K562 (cell line): ENCODE measurements at regions not wholly inside any gene's neighbourhood (a gene's known extent, or its start where the extent isn't known, plus 50 kb on each side); places are given as distances from the start of the nearest gene placed in this dataset.

Experiments used
- CBFA2T3 ChIP-seq: fragments of 450-650 bp; IDR thresholded peaks from 2 replicates; pipeline ENCODE4 v1.6.1; 2017
- CEBPB ChIP-seq: fragments of 450-650 bp; IDR thresholded peaks from 2 replicates; pipeline ENCODE4 v1.6.1; 2016; ENCODE audit warnings: missing genetic modification characterization, missing compliant biosample characterization
- CHCHD3 ChIP-seq: fragments of 250-450 bp; sonication (Bioruptor Pico); IDR thresholded peaks from 2 replicates; pipeline ENCODE4 v2.1.2; 2022; ENCODE audit warnings: mild to moderate bottlenecking
- CHD1 ChIP-seq: fragments of 200-600 bp; sonication (generic); IDR thresholded peaks from one replicate; pipeline ENCODE4 v1.6.1; 2012; ENCODE audit warnings: mild to moderate bottlenecking, moderate library complexity, low read length, inconsistent platforms
- COPS2 ChIP-seq: fragments of 450-650 bp; conservative IDR thresholded peaks from 2 replicates; pipeline ENCODE4 v1.6.1; 2016; ENCODE audit warnings: mild to moderate bottlenecking, moderate library complexity
- ELF4 ChIP-seq: fragments of 450-650 bp; formaldehyde crosslinking; IDR thresholded peaks from 2 replicates; pipeline ENCODE4 v1.4.0; 2022; ENCODE audit warnings: missing genetic modification characterization
- FOXA1 ChIP-seq: fragments of 450-650 bp; IDR thresholded peaks from 2 replicates; pipeline ENCODE4 v1.6.1; 2016; ENCODE audit warnings: mild to moderate bottlenecking, borderline replicate concordance
- FOXM1 ChIP-seq, 2 experiments: fragments of 450-650 bp in 1 of 2; sonication (generic) in 1 of 2; formaldehyde crosslinking in 1 of 2; IDR thresholded peaks; 2 replicates each; pipeline versions ENCODE4 v1.6.1 to v1.9.0; 2017 to 2022; ENCODE audit warnings: low read depth in 2 of 2, mild to moderate bottlenecking in 2 of 2, missing genetic modification reagents in 1 of 2, moderate library complexity in 1 of 2
- GABPA ChIP-seq: fragments of 200-800 bp; sonication (Bioruptor generic); conservative IDR thresholded peaks from 2 replicates; pipeline ENCODE4 v1.6.1; 2016; ENCODE audit warnings: low read depth, missing genetic modification characterization, missing compliant biosample characterization
- IRF9 ChIP-seq: fragments of 450-650 bp; IDR thresholded peaks from 2 replicates; pipeline ENCODE4 v1.6.1; 2016; ENCODE audit warnings: missing biosample characterization, missing genetic modification characterization
- LEF1 ChIP-seq: fragments of 450-650 bp; IDR thresholded peaks from 2 replicates; pipeline ENCODE4 v1.6.1; 2016; ENCODE audit warnings: mild to moderate bottlenecking
- NFE2L1 ChIP-seq: fragments of 450-650 bp; IDR thresholded peaks from 2 replicates; pipeline ENCODE4 v1.6.1; 2016; ENCODE audit warnings: missing genetic modification characterization, low read depth, mild to moderate bottlenecking, missing compliant biosample characterization, moderate library complexity, borderline replicate concordance
- NONO ChIP-seq, 2 experiments: fragments of 200-400 bp in 1 of 2; fragments of 450-650 bp in 1 of 2; formaldehyde crosslinking in 1 of 2; IDR thresholded peaks; 2 replicates each; pipeline ENCODE4 v1.6.1; 2017; ENCODE audit warnings: low read depth in 2 of 2, mild to moderate bottlenecking in 2 of 2, moderate library complexity in 2 of 2, low read length in 1 of 2
- NRF1 ChIP-seq, 2 experiments: fragments of 450-650 bp; IDR thresholded peaks in 1 of 2; conservative IDR thresholded peaks in 1 of 2; 2 replicates each; pipeline ENCODE4 v1.6.1; 2014; ENCODE audit warnings: mild to moderate bottlenecking in 2 of 2
- RAD21 ChIP-seq, 2 experiments: fragments of 250-450 bp in 1 of 2; fragments of 450-650 bp in 1 of 2; sonication (Bioruptor Pico) in 1 of 2; formaldehyde crosslinking in 1 of 2; IDR thresholded peaks in 1 of 2; conservative IDR thresholded peaks in 1 of 2; 2 replicates each; pipeline versions ENCODE4 v1.4.0 to v1.8.0; 2020 to 2022; ENCODE audit warnings: mild to moderate bottlenecking in 2 of 2, moderate library complexity in 1 of 2
- SMC3 ChIP-seq: conservative IDR thresholded peaks from 2 replicates; pipeline ENCODE4 v1.6.1; 2011; ENCODE audit warnings: low read depth, low read length, improper control_type of control experiment; ENCODE audit not compliant: insufficient read depth
- SOX6 ChIP-seq: fragments of 450-650 bp; IDR thresholded peaks from 2 replicates; pipeline ENCODE4 v1.6.1; 2014; ENCODE audit warnings: mild to moderate bottlenecking
- TCF3 ChIP-seq: sonication (generic); formaldehyde crosslinking; IDR thresholded peaks from 2 replicates; pipeline ENCODE4 v1.4.0; 2020; ENCODE audit warnings: mild to moderate bottlenecking, missing genetic modification reagents
- ZNF140 ChIP-seq: fragments of 250-450 bp; sonication (Bioruptor Pico); IDR thresholded peaks from 2 replicates; pipeline ENCODE4 v1.8.0; 2021; ENCODE audit warnings: moderate library complexity, mild to moderate bottlenecking, inconsistent platforms
- ZNF407 ChIP-seq: fragments of 450-650 bp; IDR thresholded peaks from 2 replicates; pipeline ENCODE4 v1.6.1; 2016; ENCODE audit warnings: low read depth

- TF ChIP-seq ZNF407: no peak
- TF ChIP-seq FOXA1: peak; percentile 57
- TF ChIP-seq NRF1 (conservative IDR thresholded peaks at IDR 0.05 in 1 of 2, IDR thresholded peaks at IDR 0.05 in 1 of 2): peak in 1 of 2 experiments; percentile 24; a peak in 1 of 4 replicates
- TF ChIP-seq NFE2L1 (tag): no peak
- TF ChIP-seq NONO (IDR thresholded peaks at IDR 0.05; ENCODE audit: low read depth in 2 of 2, low read length in 1 of 2): no peak
- TF ChIP-seq CHD1: no peak
- peak; percentile 64; the same call in 1 of the 2 replicates for TF ChIP-seq SMC3
- TF ChIP-seq FOXM1 (IDR thresholded peaks at IDR 0.05; ENCODE audit: low read depth): 0 out of 2 replicates have a peak, but pooled peaks have one; percentile 20
- TF ChIP-seq FOXM1 (CRISPR knock-in tag; IDR thresholded peaks at IDR 0.05; ENCODE audit: low read depth): no peak
- TF ChIP-seq ELF4: 0 out of 2 replicates have a peak, but pooled peaks have one; percentile 20
- TF ChIP-seq CEBPB (tag): peak; percentile 85
- peak; percentile 84 to 87 for TF ChIP-seq RAD21 (CRISPR knock-in tag; conservative IDR thresholded peaks at IDR 0.05 in 1 of 2, IDR thresholded peaks at IDR 0.05 in 1 of 2)
- TF ChIP-seq IRF9 (tag): no peak
- TF ChIP-seq LEF1: no peak
- TF ChIP-seq CBFA2T3: peak; percentile 83
- peak; percentile 64; the same call in 1 of the 2 replicates for TF ChIP-seq SOX6
- peak; percentile 79 for TF ChIP-seq TCF3 (CRISPR knock-in tag)
- TF ChIP-seq CHCHD3 (CRISPR knock-in tag): no peak
- no peak for TF ChIP-seq ZNF140 (CRISPR knock-in tag)
- no peak for TF ChIP-seq COPS2
- TF ChIP-seq GABPA: 0 out of 2 replicates have a peak, but pooled peaks have one; percentile 46
Measured at GRCh38 chr9:91036826-91037510, 235.3 kb downstream of the SYK start (continued).
